HG03280 (cell line): ENCODE measurements at regions not wholly inside any gene's neighbourhood (a gene's known extent, or its start where the extent isn't known, plus 50 kb on each side); places are given as distances from the start of the nearest gene placed in this dataset.
"Not testable (repeated sequence)": the region's sequence is repeated elsewhere in the genome, so short reads cannot be mapped to it uniquely, and the experiment has no call there.

Experiments used
- ATAC-seq: cut with Tn5 transposase; IDR thresholded peaks from one replicate; pipeline ENCODE4 v1.9.1; 2021; ENCODE audit warnings: mild to moderate bottlenecking, moderate library complexity; ENCODE audit not compliant: unreplicated experiment

GRCh38 chr10:121356183-121356582 lies 242.1 kb downstream of the FGFR2 start:
- ATAC-seq, result no peak

- no peak for ATAC-seq
Measured at GRCh38 chr10:121357401-121357800, 240.8 kb downstream of the FGFR2 start.

GRCh38 chr10:121362026-121362425 lies 236.2 kb downstream of the FGFR2 start:
- ATAC-seq, result no peak

- ATAC-seq, result no peak
Measured at GRCh38 chr10:121365566-121365965, 232.7 kb downstream of the FGFR2 start.

- no peak for ATAC-seq
Measured at GRCh38 chr10:121368347-121369025, 229.8 kb downstream of the FGFR2 start.

- no peak for ATAC-seq
Measured at GRCh38 chr10:121369616-121370015, 228.6 kb downstream of the FGFR2 start.

- ATAC-seq, result no peak
Measured at GRCh38 chr10:121371836-121372235, 226.4 kb downstream of the FGFR2 start.

GRCh38 chr10:121373411-121373810 lies 224.8 kb downstream of the FGFR2 start:
- ATAC-seq, result no peak

GRCh38 chr10:121374121-121374520 lies 224.1 kb downstream of the FGFR2 start:
- ATAC-seq, result no peak

- ATAC-seq, result no peak
Measured at GRCh38 chr10:121375172-121375571, 223.1 kb downstream of the FGFR2 start.

GRCh38 chr10:121378251-121378801 lies 219.9 kb downstream of the FGFR2 start:
- ATAC-seq, result no peak

- no peak for ATAC-seq
Measured at GRCh38 chr10:121379013-121379412, 219.2 kb downstream of the FGFR2 start.

GRCh38 chr10:121380211-121380610 lies 218.0 kb downstream of the FGFR2 start:
- no peak for ATAC-seq

GRCh38 chr10:121382029-121382520 lies 216.2 kb downstream of the FGFR2 start:
- not testable (repeated sequence) for ATAC-seq

- no peak for ATAC-seq
Measured at GRCh38 chr10:121385136-121385535, 213.1 kb downstream of the FGFR2 start.

- ATAC-seq, result no peak
Measured at GRCh38 chr10:121392657-121393056, 205.6 kb downstream of the FGFR2 start.

- ATAC-seq, result no peak
Measured at GRCh38 chr10:121393522-121393921, 204.7 kb downstream of the FGFR2 start.

GRCh38 chr10:121400507-121400906 lies 197.7 kb downstream of the FGFR2 start:
- not testable (repeated sequence) for ATAC-seq

- ATAC-seq, result no peak
Measured at GRCh38 chr10:121403527-121403926, 194.7 kb downstream of the FGFR2 start.

GRCh38 chr10:121404611-121405010 lies 193.6 kb downstream of the FGFR2 start:
- no peak for ATAC-seq

GRCh38 chr10:121405096-121405495 lies 193.1 kb downstream of the FGFR2 start:
- ATAC-seq, result no peak

- ATAC-seq, result no peak
Measured at GRCh38 chr10:121405549-121405948, 192.7 kb downstream of the FGFR2 start.

- ATAC-seq, result no peak
Measured at GRCh38 chr10:121405953-121406352, 192.3 kb downstream of the FGFR2 start.
